Esophagus muscularis mucosa (tissue), 3 donors: ENCODE measurements at regions not wholly inside any gene's neighbourhood (a gene's known extent, or its start where the extent isn't known, plus 50 kb on each side); places are given as distances from the start of the nearest gene placed in this dataset.

Experiments
- POLR2A ChIP-seq: fragments of 450-650 bp; IDR thresholded peaks from one replicate; pipeline ENCODE4 v1.6.1; 2017; ENCODE audit warnings: antibody characterized with exemption, moderate library complexity, mild to moderate bottlenecking, low read depth
- POLR2AphosphoS5 ChIP-seq, 2 donors: sonication (generic); formaldehyde crosslinking; IDR thresholded peaks; one replicate each; pipeline ENCODE4 v1.6.1; 2017; ENCODE audit warnings: antibody characterized with exemption in 2 of 2
- TF ChIP-seq, protein P1 (sequence below), 3 experiments: fragments of 200-600 bp in 2 of 3; fragments of 450-650 bp in 1 of 3; sonication (generic) in 2 of 3; IDR thresholded peaks; one replicate each; pipeline ENCODE4 v1.5.1; 2017 to 2019; ENCODE audit warnings: antibody characterized with exemption in 3 of 3, mild to moderate bottlenecking in 2 of 3, moderate library complexity in 1 of 3

DNA sequence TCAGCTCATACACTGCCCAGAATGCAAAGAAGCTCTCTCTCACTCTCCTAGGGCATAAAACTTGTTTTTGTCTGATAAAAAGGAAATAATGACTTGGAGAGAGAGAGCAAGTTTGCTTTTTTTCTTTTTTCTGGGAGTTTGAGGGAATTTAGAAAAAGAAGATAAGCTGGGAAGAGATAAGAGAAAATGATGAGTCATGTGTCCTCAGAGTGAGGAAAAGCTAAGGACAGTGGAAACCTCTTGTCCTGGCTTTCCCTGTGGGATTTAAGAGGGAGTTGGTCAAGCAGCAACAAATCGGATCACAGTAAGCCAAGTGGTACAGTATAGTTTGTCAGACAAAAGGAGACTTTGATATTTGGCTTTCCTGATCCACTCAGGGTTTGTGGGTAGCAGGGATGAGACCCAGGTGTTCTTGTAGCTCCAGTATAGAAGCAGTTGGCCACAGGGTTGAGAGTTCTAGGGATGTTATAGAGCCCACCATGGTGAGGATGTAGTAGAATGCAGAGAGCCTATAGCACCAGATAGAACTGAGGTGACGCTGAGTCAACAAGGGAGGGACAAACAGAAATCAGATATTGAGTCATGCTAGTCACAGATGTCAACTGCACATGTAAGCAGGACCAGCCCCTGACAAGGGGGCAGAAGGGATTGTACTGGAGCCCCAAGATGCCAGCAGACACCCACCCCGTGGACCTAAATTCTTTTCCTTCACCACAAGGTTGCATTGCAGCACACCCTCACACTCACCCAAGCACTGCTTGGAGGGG is 219.3 kb upstream of the TAC1 start:
- TF ChIP-seq, protein P1, sequence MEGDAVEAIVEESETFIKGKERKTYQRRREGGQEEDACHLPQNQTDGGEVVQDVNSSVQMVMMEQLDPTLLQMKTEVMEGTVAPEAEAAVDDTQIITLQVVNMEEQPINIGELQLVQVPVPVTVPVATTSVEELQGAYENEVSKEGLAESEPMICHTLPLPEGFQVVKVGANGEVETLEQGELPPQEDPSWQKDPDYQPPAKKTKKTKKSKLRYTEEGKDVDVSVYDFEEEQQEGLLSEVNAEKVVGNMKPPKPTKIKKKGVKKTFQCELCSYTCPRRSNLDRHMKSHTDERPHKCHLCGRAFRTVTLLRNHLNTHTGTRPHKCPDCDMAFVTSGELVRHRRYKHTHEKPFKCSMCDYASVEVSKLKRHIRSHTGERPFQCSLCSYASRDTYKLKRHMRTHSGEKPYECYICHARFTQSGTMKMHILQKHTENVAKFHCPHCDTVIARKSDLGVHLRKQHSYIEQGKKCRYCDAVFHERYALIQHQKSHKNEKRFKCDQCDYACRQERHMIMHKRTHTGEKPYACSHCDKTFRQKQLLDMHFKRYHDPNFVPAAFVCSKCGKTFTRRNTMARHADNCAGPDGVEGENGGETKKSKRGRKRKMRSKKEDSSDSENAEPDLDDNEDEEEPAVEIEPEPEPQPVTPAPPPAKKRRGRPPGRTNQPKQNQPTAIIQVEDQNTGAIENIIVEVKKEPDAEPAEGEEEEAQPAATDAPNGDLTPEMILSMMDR (IDR thresholded peaks at IDR 0.05): no peak
- TF ChIP-seq POLR2A: no peak
- no peak for TF ChIP-seq POLR2AphosphoS5 (IDR thresholded peaks at IDR 0.05)
